C4-2B (cell line): ENCODE measurements at regions not wholly inside any gene's neighbourhood (a gene's known extent, or its start where the extent isn't known, plus 50 kb on each side); places are given as distances from the start of the nearest gene placed in this dataset.

Experiments
- H3K27ac ChIP-seq: fragments of 450-650 bp; 2 replicates; pipeline ENCODE4 v1.5.1; 2017
- ZFX ChIP-seq: fragments of 450-650 bp; IDR thresholded peaks from 2 replicates; pipeline ENCODE4 v1.6.1; 2017
- TF ChIP-seq, protein P1 (sequence below): fragments of 450-650 bp; conservative IDR thresholded peaks from 2 replicates; pipeline ENCODE4 v1.5.1; 2017; ENCODE audit warnings: mild to moderate bottlenecking

DNA sequence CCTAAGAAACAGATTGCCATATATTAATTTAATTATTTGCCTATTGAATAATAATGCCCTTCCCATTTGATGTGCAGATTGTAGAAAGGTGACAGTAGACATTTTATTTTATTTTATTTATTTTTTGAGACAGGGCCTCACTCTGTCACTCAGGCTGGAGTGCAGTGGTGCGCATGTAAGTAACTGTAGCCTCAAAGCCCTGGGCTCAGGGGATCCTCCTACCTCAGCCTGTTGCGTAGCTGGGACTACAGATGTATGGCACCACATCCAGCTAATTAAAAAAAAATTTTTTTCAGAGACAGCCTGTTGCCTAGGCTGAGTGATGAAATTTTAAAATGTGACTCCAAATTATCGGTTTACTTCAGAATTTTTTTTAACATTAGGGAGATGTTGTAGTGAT lies 1110.0 kb upstream of the EEF2KMT start:
- H3K27ac ChIP-seq = no peak overlapping the region
- no peak for TF ChIP-seq ZFX
- TF ChIP-seq, protein P1, sequence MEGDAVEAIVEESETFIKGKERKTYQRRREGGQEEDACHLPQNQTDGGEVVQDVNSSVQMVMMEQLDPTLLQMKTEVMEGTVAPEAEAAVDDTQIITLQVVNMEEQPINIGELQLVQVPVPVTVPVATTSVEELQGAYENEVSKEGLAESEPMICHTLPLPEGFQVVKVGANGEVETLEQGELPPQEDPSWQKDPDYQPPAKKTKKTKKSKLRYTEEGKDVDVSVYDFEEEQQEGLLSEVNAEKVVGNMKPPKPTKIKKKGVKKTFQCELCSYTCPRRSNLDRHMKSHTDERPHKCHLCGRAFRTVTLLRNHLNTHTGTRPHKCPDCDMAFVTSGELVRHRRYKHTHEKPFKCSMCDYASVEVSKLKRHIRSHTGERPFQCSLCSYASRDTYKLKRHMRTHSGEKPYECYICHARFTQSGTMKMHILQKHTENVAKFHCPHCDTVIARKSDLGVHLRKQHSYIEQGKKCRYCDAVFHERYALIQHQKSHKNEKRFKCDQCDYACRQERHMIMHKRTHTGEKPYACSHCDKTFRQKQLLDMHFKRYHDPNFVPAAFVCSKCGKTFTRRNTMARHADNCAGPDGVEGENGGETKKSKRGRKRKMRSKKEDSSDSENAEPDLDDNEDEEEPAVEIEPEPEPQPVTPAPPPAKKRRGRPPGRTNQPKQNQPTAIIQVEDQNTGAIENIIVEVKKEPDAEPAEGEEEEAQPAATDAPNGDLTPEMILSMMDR = no peak

DNA sequence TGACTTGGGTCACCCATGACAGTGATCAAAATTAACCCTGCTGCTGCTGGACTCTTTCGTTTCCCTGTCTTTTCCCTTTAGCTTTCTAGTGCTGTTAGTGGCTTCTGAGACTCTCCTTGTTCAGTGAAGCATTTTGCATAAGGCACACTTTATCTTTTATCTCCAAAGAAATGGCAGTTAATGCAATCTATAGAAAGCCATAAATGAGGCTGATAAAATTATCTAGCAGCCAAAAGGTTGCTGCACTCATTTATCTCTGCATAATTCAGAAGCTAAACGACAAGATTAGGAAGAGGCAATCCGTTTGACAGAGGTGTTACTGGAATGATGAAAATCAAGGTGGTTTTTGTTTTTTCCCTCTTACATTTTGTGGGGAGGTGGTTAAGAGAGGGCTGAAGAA lies 1109.5 kb upstream of the EEF2KMT start:
- H3K27ac ChIP-seq = no peak overlapping the region
- TF ChIP-seq, protein P1 = no peak
- no peak for TF ChIP-seq ZFX

DNA sequence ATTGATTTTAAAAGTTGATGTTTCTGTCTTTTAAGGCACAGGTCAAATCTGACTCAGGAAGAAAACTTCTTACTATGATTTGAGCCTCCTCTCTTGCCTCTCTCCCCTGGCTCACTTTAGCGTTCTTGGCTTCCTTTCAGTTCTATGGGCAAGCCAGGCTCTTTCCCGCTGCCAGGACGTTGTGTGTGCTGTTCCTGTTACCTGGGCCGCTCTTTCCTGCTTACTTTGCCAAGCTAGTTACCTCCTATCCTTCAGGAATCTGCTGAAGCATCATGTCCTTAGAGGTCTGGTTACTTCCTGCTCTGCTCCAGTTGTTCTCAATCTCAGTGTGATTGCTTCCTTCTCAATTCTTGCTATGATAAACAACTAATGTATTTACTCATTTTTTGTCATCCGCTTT lies 1108.5 kb upstream of the EEF2KMT start:
- H3K27ac ChIP-seq = no peak overlapping the region
- TF ChIP-seq, protein P1 = no peak

DNA sequence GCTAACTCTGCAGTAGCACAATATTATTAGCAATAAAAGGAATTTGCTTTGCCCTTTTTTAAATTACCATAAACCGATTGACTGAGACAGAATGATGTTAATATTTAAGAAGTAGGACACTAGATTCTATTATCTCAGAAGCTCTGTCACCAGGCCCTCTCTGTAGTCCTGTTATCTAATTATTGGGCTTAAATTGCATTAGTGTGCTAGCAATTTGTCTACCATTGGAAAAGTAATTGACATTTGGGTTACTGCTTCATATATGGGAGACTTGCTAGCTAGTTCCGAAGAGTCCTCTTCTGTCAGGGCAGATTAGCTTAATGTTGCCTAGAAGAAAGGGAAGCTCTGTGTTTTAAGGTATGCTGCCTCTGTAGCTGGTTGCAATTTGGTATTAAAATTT lies 1107.3 kb upstream of the EEF2KMT start:
- TF ChIP-seq ZFX = no peak
- TF ChIP-seq, protein P1 = no peak
- no peak overlapping the region for H3K27ac ChIP-seq

DNA sequence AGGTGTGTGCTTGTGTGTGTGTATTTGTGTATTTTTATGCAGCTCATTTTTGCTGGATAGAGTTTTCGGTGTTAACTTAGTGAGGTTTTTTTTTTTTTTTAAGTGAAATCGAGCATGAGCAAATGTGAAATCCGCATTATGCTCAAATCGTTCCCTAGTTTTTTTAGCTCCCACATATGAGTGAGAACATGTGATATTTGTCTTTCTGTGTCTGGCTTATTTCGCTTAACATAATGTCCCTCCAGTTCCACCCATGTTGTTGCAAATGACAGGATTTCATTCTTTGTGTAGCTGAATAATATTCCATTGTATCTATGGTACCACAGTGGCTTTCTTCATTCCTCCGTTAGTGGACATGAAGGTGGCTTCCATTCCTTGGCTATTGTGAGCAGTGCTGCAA lies 1103.3 kb upstream of the EEF2KMT start:
- no peak overlapping the region for H3K27ac ChIP-seq
- TF ChIP-seq, protein P1 = no peak
- no peak for TF ChIP-seq ZFX

DNA sequence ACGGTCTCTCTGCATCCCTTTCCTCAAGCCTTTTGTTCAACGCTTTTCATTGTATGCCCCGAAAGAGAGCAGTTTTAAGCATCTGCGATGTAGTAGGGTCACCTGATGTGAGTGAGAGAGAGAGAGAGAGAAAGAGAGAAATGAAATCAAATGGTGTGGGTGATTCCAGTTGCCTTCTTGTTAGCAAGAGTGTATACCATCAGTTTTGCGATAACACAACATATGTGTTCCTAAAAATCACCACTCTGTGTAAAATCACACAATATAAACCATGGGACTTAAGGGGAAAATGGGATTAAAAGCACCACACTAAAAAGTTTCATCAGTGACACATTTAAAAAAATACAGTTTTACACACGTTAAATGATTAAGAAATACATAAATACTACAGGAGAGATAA lies 1102.7 kb upstream of the EEF2KMT start:
- TF ChIP-seq, protein P1 = no peak
- TF ChIP-seq ZFX = no peak
- H3K27ac ChIP-seq = no peak overlapping the region

DNA sequence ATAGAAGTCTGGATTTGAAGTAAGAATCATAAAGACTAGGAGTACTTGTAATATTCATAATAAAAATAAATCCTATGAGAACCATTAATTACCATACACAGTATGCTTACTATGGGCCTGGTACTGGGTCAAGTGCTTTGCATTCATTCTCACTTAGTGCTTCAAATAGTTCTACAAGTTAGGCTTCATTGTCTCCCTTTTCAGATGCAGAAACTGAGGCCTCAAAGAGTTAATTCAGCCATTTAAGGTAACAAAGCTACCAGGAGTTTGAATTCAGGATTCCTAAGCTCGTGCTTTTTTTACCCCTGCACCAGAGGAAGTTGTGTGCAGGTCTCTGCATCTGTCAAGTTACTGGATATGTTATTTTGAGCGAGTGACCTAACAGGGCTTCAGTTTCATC lies 1098.4 kb upstream of the EEF2KMT start:
- TF ChIP-seq, protein P1 = no peak
- no peak for TF ChIP-seq ZFX
- no peak overlapping the region for H3K27ac ChIP-seq
